GM23248 (cell line): ENCODE measurements at regions not wholly inside any gene's neighbourhood (a gene's known extent, or its start where the extent isn't known, plus 50 kb on each side); places are given as distances from the start of the nearest gene placed in this dataset.

Experiments used
- EZH2 ChIP-seq: fragments of 200-600 bp; sonication (generic); IDR thresholded peaks from 2 replicates; pipeline ENCODE4 v1.6.1; 2018; ENCODE audit warnings: antibody characterized with exemption, mild to moderate bottlenecking; ENCODE audit not compliant: insufficient read depth, poor library complexity, severe bottlenecking
- EZH2phosphoT487 ChIP-seq: fragments of 200-600 bp; sonication (generic); IDR thresholded peaks from 2 replicates; pipeline ENCODE4 v1.6.1; 2018; ENCODE audit warnings: antibody characterized with exemption, moderate library complexity, mild to moderate bottlenecking, low read depth; ENCODE audit not compliant: insufficient read depth

GRCh38 chrX:40150503-40150902 lies 52.7 kb upstream of the BCOR start:
- TF ChIP-seq EZH2 = no peak
- TF ChIP-seq EZH2phosphoT487 = no peak
